Peyer's patch (tissue), 4 donors: ENCODE measurements at regions not wholly inside any gene's neighbourhood (a gene's known extent, or its start where the extent isn't known, plus 50 kb on each side); places are given as distances from the start of the nearest gene placed in this dataset.
A peak's percentile ranks its signal among the peaks of the same experiment; 100 is the strongest.

Source experiments
- DNase-seq, 3 donors: peaks; one replicate each; pipeline ENCODE4 v3.0.0-alpha.2; 2017 to 2019
- H3K27ac ChIP-seq, 4 donors: fragments of 200-600 bp; sonication (generic); one replicate each; pipeline ENCODE4 v1.5.1; 2016 to 2019
- H3K27me3 ChIP-seq, 2 donors: fragments of 200-600 bp; sonication (generic); one replicate each; pipeline ENCODE4 v1.5.1; 2019
- H3K36me3 ChIP-seq, 3 donors: fragments of 200-600 bp; sonication (generic); one replicate each; pipeline ENCODE4 v1.5.1; 2016 to 2019
- H3K4me1 ChIP-seq, 4 donors: fragments of 200-600 bp; sonication (generic); one replicate each; pipeline ENCODE4 v1.5.1; 2016 to 2019
- H3K4me3 ChIP-seq, 4 donors: fragments of 200-600 bp; sonication (generic); 1 replicate in 3 of 4; 2 replicates in 1 of 4; pipeline ENCODE4 v1.5.1; 2016 to 2019; ENCODE audit warnings: mild to moderate bottlenecking in 1 of 4
- H3K9me3 ChIP-seq, 4 donors: fragments of 200-600 bp; sonication (generic); one replicate each; pipeline ENCODE4 v1.5.1; 2016 to 2019; ENCODE audit warnings: mild to moderate bottlenecking in 1 of 4
- CTCF ChIP-seq, 6 experiments: fragments of 450-650 bp in 4 of 6; fragments of 200-600 bp in 2 of 6; sonication (generic) in 1 of 6; IDR thresholded peaks; one replicate each; pipeline ENCODE4 v1.5.1; 2017 to 2019; ENCODE audit warnings: antibody characterized with exemption in 6 of 6, mild to moderate bottlenecking in 3 of 6, moderate library complexity in 1 of 6
- POLR2A ChIP-seq, 2 donors: fragments of 450-650 bp; IDR thresholded peaks; one replicate each; pipeline ENCODE4 v1.5.1; 2017; ENCODE audit warnings: antibody characterized with exemption in 2 of 2, mild to moderate bottlenecking in 2 of 2, moderate library complexity in 2 of 2

GRCh38 chr7:45235905-45236304 lies 78.3 kb downstream of the RAMP3 start:
- no peak for DNase-seq
- Histone ChIP-seq H3K4me1 (no peaks in the 10 kb centered on the region), H3K27me3 (no peaks in the 10 kb centered on the region), H3K27ac (no peak overlapping the region), H3K36me3 (no peaks in the 10 kb centered on the region), H3K4me3 (no peak overlapping the region), H3K9me3 (no peaks in the 10 kb centered on the region)
- no peak for TF ChIP-seq CTCF (IDR thresholded peaks at IDR 0.05)
- no peak for TF ChIP-seq POLR2A (IDR thresholded peaks at IDR 0.05)

- H3K36me3 ChIP-seq, result no peaks in the 10 kb centered on the region
- H3K27me3 ChIP-seq, result no peaks in the 10 kb centered on the region
Observed at GRCh38 chr7:45236666-45237065, 79.1 kb downstream of the RAMP3 start.

GRCh38 chr7:45237788-45238461 lies 80.3 kb downstream of the RAMP3 start:
- TF ChIP-seq POLR2A (IDR thresholded peaks at IDR 0.05) (no peak), CTCF (IDR thresholded peaks at IDR 0.05) (no peak)

More at GRCh38 chr7:45236666-45237065, 79.1 kb downstream of the RAMP3 start:
- no peaks in the 10 kb centered on the region for H3K4me1 ChIP-seq
- TF ChIP-seq CTCF (IDR thresholded peaks at IDR 0.05), result no peak
- TF ChIP-seq POLR2A (IDR thresholded peaks at IDR 0.05), result no peak
- H3K27ac ChIP-seq, result no peak overlapping the region
- H3K9me3 ChIP-seq, result no peaks in the 10 kb centered on the region
- H3K4me3 ChIP-seq, result no peak overlapping the region
- no peak for DNase-seq

GRCh38 chr7:45238806-45239205 lies 81.2 kb downstream of the RAMP3 start:
- Histone ChIP-seq H3K9me3 (no peaks in the 10 kb centered on the region), H3K27me3 (no peaks in the 10 kb centered on the region), H3K27ac (no peak overlapping the region), H3K4me1 (no peaks in the 10 kb centered on the region), H3K4me3 (no peak overlapping the region), H3K36me3 (no peaks in the 10 kb centered on the region)
- no peak for DNase-seq
- TF ChIP-seq POLR2A (IDR thresholded peaks at IDR 0.05) (no peak), CTCF (IDR thresholded peaks at IDR 0.05) (no peak)

More at GRCh38 chr7:45237788-45238461, 80.3 kb downstream of the RAMP3 start:
- Histone ChIP-seq H3K4me3 (no peak overlapping the region), H3K4me1 (no peaks in the 10 kb centered on the region), H3K36me3 (no peaks in the 10 kb centered on the region), H3K27me3 (no peaks in the 10 kb centered on the region), H3K27ac (no peak overlapping the region), H3K9me3 (no peaks in the 10 kb centered on the region)
- DNase-seq, result no peak

- peak overlapping the region in 1 of 4 donors; percentile 9 for H3K27ac ChIP-seq
- H3K27me3 ChIP-seq, result no peaks in the 10 kb centered on the region
- no peak for TF ChIP-seq POLR2A (IDR thresholded peaks at IDR 0.05)
- no peak for TF ChIP-seq CTCF (IDR thresholded peaks at IDR 0.05)
- H3K4me3 ChIP-seq, result no peak overlapping the region
- DNase-seq, result no peak
- H3K4me1 ChIP-seq, result no peaks in the 10 kb centered on the region
- H3K9me3 ChIP-seq, result no peaks in the 10 kb centered on the region
- no peaks in the 10 kb centered on the region for H3K36me3 ChIP-seq
Observed at GRCh38 chr7:45239486-45239885, 81.9 kb downstream of the RAMP3 start.
